Calu3 (cell line): ENCODE measurements at regions not wholly inside any gene's neighbourhood (a gene's known extent, or its start where the extent isn't known, plus 50 kb on each side); places are given as distances from the start of the nearest gene placed in this dataset.
"Not testable (repeated sequence)": the region's sequence is repeated elsewhere in the genome, so short reads cannot be mapped to it uniquely, and the experiment has no call there.

Experiments
- BruUV-seq: library from RNA; stranded (reverse); fragments of 400-500 nt; replicated peaks from 2 replicates; lab custom pipeline; 2021; lab: Mats Ljungman, UMichigan
- CTCF ChIA-PET: fragments of 300-600 bp; sonication (Branson Sonifier 250); formaldehyde crosslinking; loops from one replicate; lab custom pipeline; 2022; ENCODE audit warnings: antibody characterized with exemption; lab: Charles Lee
- DNase-seq: peaks from one replicate; pipeline ENCODE4 v3.0.0; 2022
- H3K27ac Mint-ChIP-seq: one replicate; pipeline ENCODE4 v1.8.0; 2022; ENCODE audit warnings: mixed read lengths; ENCODE audit not compliant: unreplicated experiment
- H3K27me3 Mint-ChIP-seq: one replicate; pipeline ENCODE4 v1.8.0; 2022; ENCODE audit warnings: mixed read lengths; ENCODE audit not compliant: unreplicated experiment
- H3K36me3 Mint-ChIP-seq: one replicate; pipeline ENCODE4 v1.8.0; 2022; ENCODE audit warnings: mild to moderate bottlenecking, moderate library complexity, mixed read lengths; ENCODE audit not compliant: insufficient read depth, unreplicated experiment
- H3K4me1 Mint-ChIP-seq: one replicate; pipeline ENCODE4 v1.8.0; 2022; ENCODE audit warnings: mild to moderate bottlenecking, low read depth, mixed read lengths; ENCODE audit not compliant: unreplicated experiment
- H3K4me3 Mint-ChIP-seq: one replicate; pipeline ENCODE4 v1.8.0; 2022; ENCODE audit warnings: mild to moderate bottlenecking, low read depth, moderate library complexity, mixed read lengths; ENCODE audit not compliant: unreplicated experiment
- H3K9me3 Mint-ChIP-seq: one replicate; pipeline ENCODE4 v1.8.0; 2022; ENCODE audit warnings: low read depth, mixed read lengths; ENCODE audit not compliant: unreplicated experiment
- CTCF ChIP-seq: fragments of 200-600 bp; IDR thresholded peaks from one replicate; pipeline ENCODE4 v1.8.0; 2022; ENCODE audit warnings: antibody characterized with exemption; ENCODE audit not compliant: unreplicated experiment
- intact Hi-C: fragments of 100-400 bp; cut with micrococcal nuclease; formaldehyde crosslinking; loops from one replicate; pipeline ENCODE4 v1.10.0; 2022; ENCODE audit not compliant: unreplicated experiment

- no peak for DNase-seq
- no TSS peak for BruUV-seq
- H3K4me3 Mint-ChIP-seq: no peak overlapping the region
- no peak for TF ChIP-seq CTCF
- H3K27ac Mint-ChIP-seq: no peak overlapping the region
- no peaks in the 10 kb centered on the region for H3K27me3 Mint-ChIP-seq
- H3K9me3 Mint-ChIP-seq: peaks cover 3% of the 10 kb centered on the region
- no peaks in the 10 kb centered on the region for H3K36me3 Mint-ChIP-seq
- peaks cover 6% of the 10 kb centered on the region for H3K4me1 Mint-ChIP-seq
- CTCF ChIA-PET: no interaction called here
- intact Hi-C loops: no loop called here
Observed at GRCh38 chr5:38134810-38135209, 123.5 kb upstream of the EGFLAM start.

GRCh38 chr5:38134294-38134693 lies 124.1 kb upstream of the EGFLAM start:
- H3K4me3 Mint-ChIP-seq, H3K9me3 Mint-ChIP-seq, BruUV-seq, H3K27ac Mint-ChIP-seq, intact Hi-C loops, DNase-seq, H3K36me3 Mint-ChIP-seq, H3K27me3 Mint-ChIP-seq, H3K4me1 Mint-ChIP-seq: not testable (repeated sequence)
- CTCF ChIA-PET: interaction anchor here (0.9 kb wide), 1 partner anchor 445 kb away, joined by 4 read pairs; no protein-coding TSS in a partner anchor

- Mint-ChIP-seq H3K27ac (no peak overlapping the region), H3K36me3 (no peaks in the 10 kb centered on the region), H3K4me1 (peaks cover 6% of the 10 kb centered on the region), H3K27me3 (no peaks in the 10 kb centered on the region), H3K9me3 (peaks cover 3% of the 10 kb centered on the region), H3K4me3 (no peak overlapping the region)
- TF ChIP-seq CTCF: no peak
- no peak for DNase-seq
- no TSS peak for BruUV-seq
- CTCF ChIA-PET: no interaction called here
- intact Hi-C loops: no loop called here
Observed at GRCh38 chr5:38131686-38132085, 126.7 kb upstream of the EGFLAM start.

- CTCF ChIA-PET: no interaction called here
- no peak for TF ChIP-seq CTCF
- intact Hi-C loops: no loop called here
- Mint-ChIP-seq H3K9me3 (peaks cover 2% of the 10 kb centered on the region), H3K36me3 (no peaks in the 10 kb centered on the region), H3K27ac (no peak overlapping the region), H3K27me3 (no peaks in the 10 kb centered on the region), H3K4me1 (no peaks in the 10 kb centered on the region), H3K4me3 (no peak overlapping the region)
- DNase-seq: no peak
- BruUV-seq: no TSS peak
Observed at GRCh38 chr5:38124321-38124720, 134.0 kb upstream of the EGFLAM start.

- Mint-ChIP-seq H3K9me3 (peaks cover 2% of the 10 kb centered on the region), H3K27ac (no peak overlapping the region), H3K4me3 (no peak overlapping the region), H3K27me3 (no peaks in the 10 kb centered on the region), H3K36me3 (no peaks in the 10 kb centered on the region), H3K4me1 (no peaks in the 10 kb centered on the region)
- intact Hi-C loops: no loop called here
- no peak for DNase-seq
- no peak for TF ChIP-seq CTCF
- CTCF ChIA-PET: no interaction called here
- no TSS peak for BruUV-seq
Observed at GRCh38 chr5:38121420-38121819, 136.9 kb upstream of the EGFLAM start.
